VCaP (cell line): ENCODE measurements at regions not wholly inside any gene's neighbourhood (a gene's known extent, or its start where the extent isn't known, plus 50 kb on each side); places are given as distances from the start of the nearest gene placed in this dataset.

Experiments used
- H3K27ac ChIP-seq: fragments of 450-650 bp; 2 replicates; pipeline ENCODE4 v1.5.1; 2017
- CTCF ChIP-seq: fragments of 450-650 bp; conservative IDR thresholded peaks from 2 replicates; pipeline ENCODE4 v1.5.1; 2017; ENCODE audit warnings: mild to moderate bottlenecking, moderate library complexity

- TF ChIP-seq CTCF = no peak
Observed at GRCh38 chr16:87218281-87219055, 98.7 kb downstream of the C16orf95 start.

GRCh38 chr16:87219287-87219909, 97.8 kb downstream of the C16orf95 start:
- no peak for TF ChIP-seq CTCF
- no peak overlapping the region for H3K27ac ChIP-seq

More at GRCh38 chr16:87218281-87219055, 98.7 kb downstream of the C16orf95 start:
- no peak overlapping the region for H3K27ac ChIP-seq

- no peak overlapping the region for H3K27ac ChIP-seq
- no peak for TF ChIP-seq CTCF
Observed at GRCh38 chr16:87221633-87222032, 95.6 kb downstream of the C16orf95 start.

- H3K27ac ChIP-seq = no peak overlapping the region
- no peak for TF ChIP-seq CTCF
Observed at GRCh38 chr16:87222335-87222734, 94.9 kb downstream of the C16orf95 start.

GRCh38 chr16:87223656-87224248, 93.4 kb downstream of the C16orf95 start:
- H3K27ac ChIP-seq = no peak overlapping the region
- TF ChIP-seq CTCF = no peak

- TF ChIP-seq CTCF = no peak
- H3K27ac ChIP-seq = no peak overlapping the region
Observed at GRCh38 chr16:87226926-87227295, 90.3 kb downstream of the C16orf95 start.

GRCh38 chr16:87227296-87227951, 89.8 kb downstream of the C16orf95 start:
- no peak overlapping the region for H3K27ac ChIP-seq

More at GRCh38 chr16:87227296-87227951, 89.8 kb downstream of the C16orf95 start:
- no peak for TF ChIP-seq CTCF
